UCSD-AML1 (cell line): ENCODE measurements at regions not wholly inside any gene's neighbourhood (a gene's known extent, or its start where the extent isn't known, plus 50 kb on each side); places are given as distances from the start of the nearest gene placed in this dataset.
"Not testable (repeated sequence)": the region's sequence is repeated elsewhere in the genome, so short reads cannot be mapped to it uniquely, and the experiment has no call there.

ENCODE experiments used
- DNase-seq: peaks from one replicate; lab custom pipeline; 2025; ENCODE audit not compliant: unreplicated experiment; lab: John Stamatoyannopoulos, UW

GRCh38 chr3:106930086-106930485 lies 447.2 kb upstream of the CCDC54 start:
- DNase-seq = no peak

- no peak for DNase-seq
Observed at GRCh38 chr3:106931904-106932303, 445.3 kb upstream of the CCDC54 start.

GRCh38 chr3:106936337-106936736 lies 440.9 kb upstream of the CCDC54 start:
- DNase-seq = no peak

DNA sequence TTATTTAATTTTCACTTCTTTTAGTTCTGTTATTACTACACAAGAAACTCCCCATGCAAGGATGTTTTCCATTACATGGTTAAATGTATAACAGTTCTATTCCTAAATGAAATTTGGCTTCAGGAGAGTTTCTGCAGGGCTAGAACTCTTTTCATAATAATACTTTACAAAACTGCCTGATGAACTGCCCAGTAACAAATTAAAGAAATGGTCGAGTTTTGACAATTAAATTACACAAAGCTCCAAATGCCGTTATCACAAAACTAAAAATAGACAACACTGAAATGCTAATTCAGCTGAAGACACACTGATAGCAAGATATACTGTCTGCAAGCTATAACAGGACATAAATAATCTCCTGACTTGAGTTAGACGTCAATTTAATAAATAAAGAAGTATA lies 435.2 kb upstream of the CCDC54 start:
- DNase-seq = no peak

DNA sequence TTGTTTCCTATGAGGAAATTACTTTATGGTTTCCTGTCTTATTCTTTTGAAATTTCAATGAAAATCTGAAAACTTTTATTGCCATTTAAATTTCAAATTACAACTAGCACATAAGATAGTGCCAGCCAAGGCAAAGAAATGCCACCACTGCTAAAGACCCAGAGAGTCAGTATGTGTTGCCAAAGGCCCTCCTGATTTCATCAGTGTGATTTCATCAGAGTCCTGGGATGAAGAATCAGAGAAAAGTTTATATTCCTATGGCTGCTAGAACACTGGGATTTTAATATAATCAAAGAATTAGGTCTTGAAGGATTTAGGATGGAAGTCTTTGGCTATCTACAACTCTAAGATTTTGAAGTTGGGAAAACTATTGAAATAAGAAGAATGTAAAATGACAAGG lies 434.2 kb upstream of the CCDC54 start:
- no peak for DNase-seq

- no peak for DNase-seq
Observed at GRCh38 chr3:106945435-106945834, 431.8 kb upstream of the CCDC54 start.

DNA sequence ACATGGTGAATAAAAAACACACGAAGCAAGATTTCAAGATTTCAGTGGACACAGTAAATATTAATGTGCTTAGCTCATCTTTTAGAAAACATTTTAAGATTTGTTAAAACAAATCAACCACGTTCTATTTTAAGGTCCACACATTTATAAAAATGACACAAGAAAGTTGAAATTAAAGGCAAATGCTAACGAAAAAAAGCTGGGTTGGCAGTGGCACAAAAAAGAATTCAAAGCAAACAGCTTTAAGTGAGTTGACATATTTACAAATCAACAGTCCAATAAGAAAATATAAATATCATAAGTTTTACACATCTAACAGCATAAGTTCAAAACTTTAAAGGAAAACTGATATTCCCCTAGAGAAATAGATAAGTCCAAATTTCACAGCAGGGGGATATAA lies 430.4 kb upstream of the CCDC54 start:
- DNase-seq = no peak

DNA sequence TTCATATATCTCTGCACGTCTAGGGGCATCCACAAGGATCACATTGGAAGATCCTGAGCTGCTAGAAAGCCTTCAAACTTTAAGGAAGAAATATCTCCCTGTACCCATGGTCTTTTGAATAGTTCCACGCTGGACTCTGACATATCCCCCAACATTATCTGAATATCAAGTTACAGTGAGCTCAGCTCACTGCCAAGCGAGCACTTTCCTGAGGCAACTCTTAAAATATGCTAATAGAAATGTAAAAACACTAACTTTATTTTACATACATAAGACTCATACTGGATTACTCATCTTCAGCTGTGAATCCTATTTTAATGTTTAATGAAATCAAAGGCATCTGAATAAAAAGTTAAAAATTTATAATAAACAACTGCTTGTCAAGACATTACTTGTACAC lies 420.2 kb upstream of the CCDC54 start:
- no peak for DNase-seq

DNA sequence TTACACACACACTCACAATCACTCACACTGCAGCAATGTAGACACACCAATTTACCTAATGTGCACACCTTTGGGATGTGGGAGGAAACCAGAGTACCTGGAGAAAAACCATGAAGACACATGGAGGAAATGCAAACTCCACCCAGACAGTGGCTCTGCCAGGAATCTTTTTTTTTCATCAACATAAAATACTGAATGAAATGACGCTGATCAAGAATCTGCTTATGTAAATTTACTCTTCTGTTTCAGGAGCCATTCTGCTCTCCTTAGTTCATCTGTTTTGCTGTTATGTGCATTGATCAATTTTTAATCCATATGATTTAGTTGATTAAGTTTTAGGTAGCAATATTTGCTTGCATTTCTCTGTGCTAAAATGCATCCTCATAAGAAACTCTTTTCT lies 414.2 kb upstream of the CCDC54 start:
- DNase-seq = no peak

DNA sequence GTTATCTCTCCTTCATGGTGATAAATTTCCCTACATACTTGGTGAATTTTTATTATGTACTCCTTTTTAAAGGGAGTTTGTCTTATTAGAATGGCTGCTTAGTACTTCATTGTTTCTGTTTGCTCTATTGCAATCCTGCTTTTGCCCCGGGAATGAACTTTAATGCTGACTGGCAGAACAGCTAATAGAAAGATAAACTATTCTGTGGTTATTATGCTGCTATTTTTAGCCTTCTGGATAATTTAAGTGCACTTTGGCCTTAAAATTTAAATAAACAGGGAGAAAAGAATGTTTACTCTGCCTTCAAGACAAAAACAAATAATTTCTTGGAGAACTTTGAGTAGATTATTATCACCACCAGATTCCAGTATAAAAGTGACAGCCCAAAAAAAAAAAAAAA lies 413.8 kb upstream of the CCDC54 start:
- DNase-seq = no peak

DNA sequence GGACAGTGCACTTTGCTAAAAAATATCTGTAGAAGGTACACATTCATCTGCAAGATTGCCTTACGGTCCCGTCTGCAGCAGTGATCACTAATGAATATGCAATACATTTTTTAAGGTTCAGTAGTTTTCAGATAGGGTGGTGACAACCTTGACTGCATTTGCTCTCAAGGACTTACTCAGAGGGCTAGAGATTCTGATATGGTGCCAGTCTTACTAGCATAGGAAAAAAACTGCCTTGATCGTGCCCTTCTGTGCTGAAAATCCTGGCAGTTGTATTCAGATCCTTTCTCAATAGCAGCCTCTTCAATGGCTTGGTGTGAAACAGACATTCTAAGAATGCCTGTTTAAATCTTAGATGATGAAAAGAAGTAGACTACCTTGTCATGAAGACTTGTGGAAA lies 411.9 kb upstream of the CCDC54 start:
- no peak for DNase-seq

DNA sequence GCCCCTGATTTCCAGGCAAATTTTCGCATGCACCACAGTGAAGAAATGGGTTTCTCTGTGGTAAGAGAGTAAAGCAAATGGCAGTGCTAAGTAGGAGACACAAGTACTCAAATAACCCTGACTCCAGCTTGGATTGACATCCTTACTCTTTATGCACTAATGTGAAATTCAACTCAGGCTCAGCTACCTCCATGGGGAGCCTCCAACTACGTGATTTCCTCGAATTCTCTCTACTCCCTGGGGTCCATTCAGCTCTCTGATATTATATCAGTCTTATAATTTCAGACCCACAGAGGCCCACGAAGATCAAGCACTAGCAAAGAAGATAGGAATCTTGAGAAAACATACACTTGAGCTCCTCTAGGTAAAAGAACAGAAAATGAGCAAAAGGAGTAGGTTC lies 407.6 kb upstream of the CCDC54 start:
- DNase-seq = no peak

DNA sequence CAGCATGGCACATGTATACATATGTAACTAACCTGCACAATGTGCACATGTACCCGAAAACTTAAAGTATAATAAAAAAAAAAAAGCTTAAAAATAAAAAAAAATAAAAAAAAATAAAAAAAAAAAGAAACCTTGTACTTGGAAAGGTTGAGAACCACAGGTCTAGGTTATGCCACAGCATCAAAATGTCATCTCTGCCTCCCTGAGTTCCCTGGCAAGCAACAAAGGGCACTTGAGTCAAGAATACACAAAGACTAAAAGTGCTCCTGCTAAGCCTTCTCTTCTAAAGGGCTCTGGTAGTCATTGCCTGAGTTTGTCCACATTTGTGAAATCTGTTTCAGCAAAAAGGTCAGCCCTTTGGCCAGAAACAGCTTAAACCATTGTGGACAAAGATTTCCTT lies 395.8 kb upstream of the CCDC54 start:
- DNase-seq = no peak

DNA sequence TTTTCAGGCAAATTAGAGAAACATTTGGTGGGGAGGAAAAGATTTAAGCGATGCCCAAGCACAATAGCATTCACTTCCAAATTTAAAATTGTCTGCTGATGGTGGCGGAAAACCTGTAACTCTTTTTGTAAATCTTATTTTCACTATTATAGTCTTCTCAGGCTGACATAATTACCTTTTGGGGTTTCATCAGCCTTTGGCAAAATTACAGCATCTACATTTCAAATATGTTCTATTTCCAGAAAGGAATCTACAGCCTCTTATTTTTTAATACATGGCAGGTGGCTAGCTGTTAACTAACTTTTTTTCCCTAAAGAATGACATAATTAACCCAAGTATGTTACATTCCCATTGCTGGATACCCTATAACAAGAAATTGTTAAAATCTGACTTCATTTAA lies 391.5 kb upstream of the CCDC54 start:
- DNase-seq = no peak

DNA sequence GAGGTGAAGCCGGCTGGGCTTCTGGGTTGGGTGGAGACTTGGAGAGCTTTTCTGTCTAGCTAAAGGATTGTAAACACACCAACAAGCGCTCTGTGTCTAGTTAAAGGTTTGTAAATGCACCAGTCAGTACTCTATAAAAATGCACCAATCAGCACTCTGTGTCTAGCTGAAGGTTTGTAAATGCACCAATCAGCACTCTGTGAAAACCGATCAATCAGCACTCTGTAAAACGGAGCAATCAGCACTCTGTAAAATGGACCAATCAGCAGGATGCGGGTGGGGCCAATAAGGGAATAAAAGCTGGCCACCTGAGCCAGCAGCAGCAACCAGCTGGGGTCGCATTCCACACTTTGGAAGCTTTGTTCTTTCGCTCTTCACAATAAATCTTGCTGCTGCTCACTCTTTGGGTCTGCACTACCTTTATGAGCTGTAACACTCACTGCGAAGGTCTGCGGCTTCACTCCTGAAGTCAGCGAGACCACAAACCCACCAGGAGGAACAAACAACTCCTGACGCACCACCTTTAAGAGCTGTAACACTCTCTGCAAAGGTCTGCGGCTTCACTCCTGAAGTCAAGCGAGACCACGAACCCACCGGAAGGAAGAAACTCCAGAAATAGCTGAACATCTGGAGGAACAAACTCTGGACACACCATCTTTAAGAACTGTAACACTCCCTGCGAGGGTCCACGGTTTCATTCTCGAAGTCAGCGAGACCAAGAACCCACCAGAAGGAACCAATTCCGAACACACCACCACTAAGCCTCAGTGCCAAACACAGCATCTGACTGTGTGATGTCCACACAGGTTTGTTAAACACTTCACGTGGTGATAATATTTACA lies 378.2 kb upstream of the CCDC54 start:
- DNase-seq = peak; percentile 12

DNA sequence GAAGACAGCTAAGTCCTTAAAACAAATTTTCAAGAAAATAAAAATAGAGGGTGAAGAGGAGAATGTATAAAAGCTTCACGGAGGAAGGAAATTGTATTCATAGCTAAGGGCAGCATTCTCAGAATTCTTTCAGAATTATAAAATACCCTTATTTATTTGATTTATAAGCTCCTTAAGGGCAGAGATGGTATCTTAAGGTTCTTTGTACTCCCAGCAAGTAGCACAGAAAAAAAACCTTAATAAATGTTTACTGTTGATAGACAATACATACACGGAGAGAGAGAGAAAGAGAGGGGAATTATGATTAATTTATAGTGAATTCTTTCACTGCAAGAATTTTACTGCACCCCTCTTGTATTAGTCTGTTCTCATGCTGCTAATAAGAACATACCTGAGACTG lies 375.6 kb upstream of the CCDC54 start:
- no peak for DNase-seq

DNA sequence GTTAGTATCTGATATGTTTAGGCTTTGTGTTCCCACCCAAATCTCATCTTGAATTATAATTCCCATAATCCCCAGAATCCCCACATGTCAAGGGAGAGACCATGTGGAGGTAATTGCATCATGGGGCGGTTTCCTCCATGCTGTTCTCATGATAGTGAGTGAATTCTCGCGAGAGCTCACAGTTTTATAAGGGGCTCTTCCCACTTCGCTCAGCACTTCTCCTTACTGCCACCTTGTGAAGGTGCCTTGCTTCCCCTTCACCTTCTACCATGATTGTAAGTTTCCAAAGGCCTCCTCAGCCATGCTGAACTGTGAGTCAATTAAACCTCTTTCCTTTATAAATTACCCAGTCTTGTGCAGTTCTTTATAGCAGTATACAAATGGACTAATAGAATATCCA lies 371.9 kb upstream of the CCDC54 start:
- not testable (repeated sequence) for DNase-seq

- DNase-seq = no peak
Observed at GRCh38 chr3:107008213-107008612, 369.0 kb upstream of the CCDC54 start.

DNA sequence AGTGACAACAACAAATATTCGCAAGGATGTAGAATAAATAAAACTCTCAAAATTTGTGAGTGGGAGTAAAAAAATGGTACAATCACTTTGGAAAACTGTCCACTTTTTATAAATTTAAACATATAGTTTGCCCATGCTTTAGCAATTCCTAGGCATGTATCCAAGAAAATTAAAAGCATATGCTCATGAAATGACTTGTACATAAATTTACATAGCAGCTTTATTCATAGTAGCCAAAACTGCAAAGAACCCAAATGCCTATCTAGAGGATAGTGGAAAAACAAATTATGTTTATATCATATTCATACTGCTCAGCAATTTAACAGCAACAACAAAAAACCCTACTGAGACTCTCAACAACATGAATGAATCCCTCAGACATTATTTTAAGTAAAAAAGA lies 363.6 kb upstream of the CCDC54 start:
- DNase-seq = no peak

DNA sequence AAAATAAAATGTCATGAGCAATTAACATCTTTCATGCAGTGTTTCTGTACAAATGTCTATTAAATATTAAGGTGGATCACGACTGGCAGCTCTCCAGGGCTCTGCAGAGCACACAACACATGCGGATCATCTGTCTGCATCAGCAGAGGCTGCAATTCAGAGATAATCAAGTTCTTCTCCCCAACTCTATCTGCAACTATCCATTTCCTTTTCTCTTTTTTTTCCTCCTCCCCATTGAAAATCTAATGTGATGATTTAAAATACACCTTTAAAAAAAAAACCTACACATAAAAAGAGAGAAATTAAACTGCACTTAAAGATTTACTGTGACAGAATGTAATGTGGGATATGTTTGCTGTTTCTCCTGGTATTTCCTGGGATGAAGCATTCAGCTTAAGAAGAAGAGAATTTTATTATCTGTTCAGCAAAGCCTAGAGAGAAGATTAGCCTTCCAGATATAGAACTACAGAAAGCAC lies 352.6 kb upstream of the CCDC54 start:
- DNase-seq = no peak

- no peak for DNase-seq
Observed at GRCh38 chr3:107025961-107026360, 351.3 kb upstream of the CCDC54 start.

- DNase-seq = no peak
Observed at GRCh38 chr3:107028086-107028485, 349.2 kb upstream of the CCDC54 start.

- no peak for DNase-seq
Observed at GRCh38 chr3:107028626-107029025, 348.6 kb upstream of the CCDC54 start.
